Left lobe of liver (tissue), 2 donors: ENCODE measurements at regions not wholly inside any gene's neighbourhood (a gene's known extent, or its start where the extent isn't known, plus 50 kb on each side); places are given as distances from the start of the nearest gene placed in this dataset.
A peak's percentile ranks its signal among the peaks of the same experiment; 100 is the strongest.

Source experiments
- ATAC-seq: fragments of 200-7000 bp; cut with Tn5 transposase; one replicate; pipeline ENCODE4 v1.9.1; 2020; ENCODE audit warnings: mild to moderate bottlenecking, moderate library complexity
- DNase-seq: peaks from one replicate; pipeline ENCODE4 v3.0.0-alpha.2; 2020; ENCODE audit warnings: low spot score
- donor health status: DM: no; HTN: no; CAD: no; lungs with moderate emphysema.
- donor health status: DM: no; HTN: yes; CAD: no.

DNA sequence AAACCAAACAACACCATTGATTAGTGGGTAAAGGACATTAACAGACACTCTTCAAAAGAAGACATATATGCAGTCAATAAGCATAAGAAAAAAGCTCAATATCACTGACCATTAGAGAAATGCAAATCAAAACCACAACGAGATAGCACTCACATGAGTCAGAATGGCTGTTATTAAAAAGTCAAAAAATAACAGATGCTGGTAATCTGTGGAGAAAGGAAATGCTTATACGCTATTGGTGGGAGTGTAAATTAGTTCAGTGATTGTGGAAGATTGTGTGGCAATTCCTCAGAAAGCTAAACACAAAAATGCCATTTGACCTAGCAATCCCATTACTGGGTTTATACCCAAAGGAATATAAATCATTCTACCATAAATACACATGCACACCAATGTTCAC lies 182.6 kb downstream of the TRPC6 start:
- ATAC-seq (no peak), DNase-seq (no peak)

DNA sequence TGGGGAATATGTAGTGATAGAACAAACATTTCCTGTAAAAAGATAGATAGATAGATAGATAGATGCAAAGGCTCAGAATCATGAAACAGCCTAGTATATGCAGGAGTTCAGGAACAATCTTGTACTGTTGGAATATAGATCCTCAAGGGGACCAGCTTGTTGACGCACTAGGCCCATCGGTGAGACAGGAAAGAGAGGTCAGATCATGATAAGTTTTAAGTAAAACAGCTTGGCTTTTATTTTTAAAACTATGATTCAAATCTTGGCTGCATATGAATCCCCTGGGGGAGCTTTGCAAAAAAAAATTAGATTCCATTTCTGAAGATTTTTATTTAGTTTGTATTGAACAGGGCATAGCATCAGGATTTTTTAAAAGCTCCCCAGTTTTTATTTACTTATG lies 185.8 kb downstream of the TRPC6 start:
- ATAC-seq = no peak
- DNase-seq = no peak

DNA sequence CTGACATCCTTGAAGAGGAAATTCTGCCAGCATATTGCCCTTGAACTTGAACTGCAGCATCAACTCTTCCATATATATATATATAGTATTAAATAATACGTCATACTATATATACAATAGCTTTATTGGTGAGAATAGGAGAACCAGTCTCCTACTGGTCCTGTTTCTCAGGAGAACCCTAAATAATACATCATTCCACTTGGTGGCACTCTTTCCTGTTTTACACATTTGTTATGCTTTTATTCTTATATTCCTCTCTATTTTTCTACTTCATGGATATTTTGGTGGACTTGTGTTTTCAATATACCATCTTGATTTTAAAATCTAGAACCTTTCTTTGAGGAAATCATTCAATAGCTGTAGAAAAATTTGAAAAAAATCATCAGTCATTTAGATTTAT lies 193.3 kb downstream of the TRPC6 start:
- DNase-seq (no peak), ATAC-seq (no peak)

DNA sequence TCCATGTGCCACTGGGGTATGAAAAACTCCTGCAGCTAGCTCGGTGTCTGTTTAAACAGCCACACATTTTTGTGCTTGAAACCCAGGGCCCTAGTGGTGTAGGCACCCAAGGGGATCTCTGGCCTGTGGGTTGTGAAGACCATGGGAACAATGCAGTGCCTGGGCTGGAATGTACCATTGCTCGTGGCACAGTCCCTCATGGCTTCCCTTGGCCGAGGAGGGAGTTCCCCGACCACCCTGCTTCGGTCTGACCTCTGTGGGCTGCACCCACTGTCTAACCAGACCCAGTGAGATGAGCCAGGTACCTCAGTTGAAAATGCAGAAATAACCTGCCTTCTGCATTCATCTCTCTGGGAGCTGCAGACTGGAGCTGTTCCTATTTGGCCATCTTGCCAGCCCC lies 214.0 kb downstream of the TRPC6 start:
- no peak for ATAC-seq
- no peak for DNase-seq

DNA sequence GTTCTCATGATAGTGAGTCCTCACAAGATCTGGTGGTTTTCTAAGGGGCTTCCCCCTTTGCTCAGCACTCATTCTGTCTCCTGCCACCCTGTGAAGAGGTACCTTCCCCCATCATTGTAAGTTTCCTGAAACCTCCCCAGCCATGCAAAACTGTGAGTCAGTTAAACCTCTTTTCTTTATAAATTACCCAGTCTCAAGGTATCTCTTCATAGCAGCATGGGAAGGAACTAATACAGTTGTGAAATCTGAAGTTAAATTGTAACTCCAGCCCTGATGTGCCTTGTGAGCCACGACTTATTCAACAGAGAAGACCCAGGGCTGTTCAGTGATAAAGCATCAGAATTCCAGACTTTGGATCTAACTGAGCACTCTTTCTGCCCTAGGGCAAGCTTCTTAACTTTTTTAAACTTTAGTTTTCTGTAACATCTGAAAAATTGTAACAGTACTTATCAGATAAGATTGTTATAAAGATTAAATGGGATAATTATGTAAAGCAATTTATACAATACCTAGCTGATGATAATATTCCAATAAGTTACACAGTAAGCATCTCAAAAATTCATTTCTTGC lies 220.0 kb downstream of the TRPC6 start:
- ATAC-seq = no peak
- DNase-seq = no peak

DNA sequence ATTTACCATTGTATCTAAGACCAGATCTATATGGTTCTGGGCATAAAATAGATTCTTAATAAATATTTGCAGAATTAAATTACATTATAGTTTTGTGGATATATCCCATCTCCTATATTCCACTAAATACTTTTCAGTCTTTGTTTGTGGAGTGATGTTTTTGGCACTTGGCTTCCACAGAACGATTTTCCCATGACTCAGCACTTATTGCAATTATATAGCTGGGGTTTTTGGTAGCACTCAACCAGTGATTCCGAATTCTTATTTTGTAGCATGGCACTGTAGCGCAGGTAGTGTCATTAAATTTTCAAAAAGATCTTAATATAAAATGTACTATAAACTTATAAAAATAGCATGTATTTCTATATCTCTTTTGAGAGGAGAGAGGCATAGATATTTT lies 221.2 kb downstream of the TRPC6 start:
- no peak for DNase-seq
- ATAC-seq = no peak

DNA sequence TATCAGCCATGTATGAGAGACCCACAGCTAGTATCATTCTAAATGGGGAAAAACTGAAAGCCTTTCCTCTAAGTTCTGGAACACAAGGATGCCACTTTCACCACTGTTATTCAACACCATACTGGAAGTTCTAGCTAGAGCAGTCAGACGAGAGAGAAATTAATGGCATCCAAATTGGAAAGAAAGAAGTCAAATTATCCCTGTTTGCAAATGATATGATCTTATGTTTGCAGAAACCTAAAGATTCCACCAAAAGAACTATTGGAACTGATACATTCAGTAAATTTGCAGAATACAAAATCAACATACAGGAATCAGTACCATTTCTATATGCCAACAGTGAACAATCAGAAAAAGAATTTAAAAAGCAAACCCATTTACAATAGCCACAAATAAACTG lies 226.0 kb downstream of the TRPC6 start:
- no peak for DNase-seq
- no peak for ATAC-seq

DNA sequence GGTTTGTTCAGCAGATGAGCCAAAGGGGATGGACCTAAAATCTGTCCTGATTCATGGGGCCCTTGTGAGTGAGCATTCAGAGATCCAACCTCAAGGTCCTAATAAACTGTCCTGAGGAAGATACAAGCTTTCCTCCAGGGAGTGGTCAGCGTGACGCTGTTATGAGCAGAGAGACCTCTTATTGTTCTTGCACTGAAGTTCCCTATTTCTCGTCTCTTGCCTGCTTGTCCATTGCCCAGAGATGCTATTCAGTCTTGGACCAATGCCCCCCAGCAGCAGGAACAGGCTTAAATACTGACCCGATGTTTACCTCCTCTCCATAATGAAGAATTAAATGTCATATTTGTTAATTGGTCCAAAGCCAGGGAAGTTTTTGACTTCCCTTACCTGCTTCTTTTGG lies 225.2 kb upstream of the PGR start:
- ATAC-seq (no peak), DNase-seq (no peak)

DNA sequence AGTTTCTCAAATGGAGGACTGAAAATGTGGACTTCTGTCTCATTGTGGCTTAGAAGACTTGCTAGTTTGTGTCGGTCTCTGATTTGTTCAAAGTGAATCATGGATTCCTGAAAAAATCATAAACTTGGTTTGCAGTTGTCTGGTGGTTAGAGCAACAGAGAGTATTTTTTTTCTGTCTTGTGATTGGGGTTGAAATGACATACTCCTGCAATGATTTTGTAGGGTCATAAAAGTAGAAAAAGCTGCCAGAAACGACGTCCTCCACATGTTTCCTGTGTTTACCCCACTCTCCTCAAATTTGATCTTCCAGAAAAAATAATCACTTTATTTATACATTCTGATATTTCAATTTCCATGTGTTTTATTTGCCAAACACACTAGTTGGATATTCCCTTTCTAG lies 219.2 kb upstream of the PGR start:
- ATAC-seq (no peak), DNase-seq (no peak)

DNA sequence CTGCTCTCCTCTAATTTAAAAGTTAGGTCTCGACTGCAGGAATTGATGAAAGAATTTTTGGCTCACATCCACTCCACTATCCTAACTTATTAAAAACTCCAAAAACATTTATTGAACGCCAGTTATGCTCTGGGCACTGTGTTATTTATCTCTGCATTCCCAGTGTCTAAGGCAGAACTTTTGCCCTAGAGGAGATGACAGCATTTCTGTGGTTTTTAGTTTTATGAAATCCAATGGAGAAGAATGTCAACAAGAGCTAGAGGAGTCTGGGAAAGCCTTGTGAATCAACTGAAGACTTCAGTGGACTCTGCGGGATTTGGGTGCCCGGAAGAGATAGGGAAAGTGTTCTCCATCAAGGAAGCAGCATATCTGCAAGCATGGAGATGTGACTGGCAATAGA lies 217.0 kb upstream of the PGR start:
- DNase-seq (no peak), ATAC-seq (no peak)

DNA sequence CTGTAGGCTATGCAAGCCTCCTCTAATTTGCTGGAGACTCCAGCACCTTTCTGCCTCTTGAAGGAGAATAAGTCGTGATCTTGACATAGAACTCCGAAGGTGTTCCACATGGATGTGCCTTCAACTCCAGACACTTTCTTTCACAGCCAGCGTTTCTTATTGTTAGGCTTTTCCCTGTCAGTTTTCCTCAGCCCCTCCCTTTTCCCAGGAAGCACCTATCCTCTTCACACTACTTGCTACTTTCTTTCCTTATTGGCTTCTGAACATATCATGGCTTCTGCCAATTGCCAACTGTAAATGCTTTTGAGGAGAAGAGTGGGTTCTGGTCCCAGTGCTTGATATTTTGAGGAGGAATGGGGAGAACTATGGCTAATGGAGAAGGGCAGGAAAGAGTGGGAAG lies 216.3 kb upstream of the PGR start:
- DNase-seq = no peak

DNA sequence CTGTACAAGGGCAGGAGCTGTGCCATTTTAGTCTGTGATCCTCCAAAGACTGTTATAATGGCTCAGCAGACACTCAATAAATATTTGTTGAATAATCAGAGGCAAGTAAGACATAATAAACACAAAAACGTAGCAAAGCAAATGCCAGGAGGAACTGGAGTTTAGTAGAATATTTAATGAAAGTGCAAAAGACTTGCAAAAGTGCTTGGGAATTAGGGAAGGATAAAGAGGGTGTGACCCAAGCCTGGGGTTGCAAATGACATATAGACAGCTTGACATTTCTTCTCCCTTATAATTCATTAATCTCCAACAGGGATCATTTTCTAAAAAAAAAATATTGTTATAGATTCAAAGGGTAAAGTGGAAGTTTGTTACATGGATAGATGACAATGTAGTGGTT lies 212.7 kb upstream of the PGR start:
- no peak for ATAC-seq
- no peak for DNase-seq

More for the DNA sequence above, 216.3 kb upstream of the PGR start:
- ATAC-seq = no peak

DNA sequence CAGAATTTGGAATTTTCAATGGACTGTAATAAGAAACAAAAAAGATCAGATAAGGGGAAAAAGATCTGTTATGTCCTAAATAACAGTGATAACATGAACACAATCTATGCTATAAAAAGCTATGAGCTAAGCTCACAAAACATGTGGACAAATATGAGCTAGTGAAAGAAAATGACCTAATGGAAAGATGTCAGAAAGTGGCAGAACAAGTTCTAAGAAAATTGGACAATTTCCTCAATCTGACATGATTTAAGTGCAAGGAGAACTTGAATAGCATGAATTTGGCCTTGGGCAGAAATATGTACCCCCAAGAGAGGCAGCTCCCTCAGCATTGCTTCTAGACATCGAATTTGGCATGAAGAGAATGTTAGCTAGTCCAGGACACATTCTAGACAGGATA lies 212.0 kb upstream of the PGR start:
- ATAC-seq (no peak), DNase-seq (no peak)

DNA sequence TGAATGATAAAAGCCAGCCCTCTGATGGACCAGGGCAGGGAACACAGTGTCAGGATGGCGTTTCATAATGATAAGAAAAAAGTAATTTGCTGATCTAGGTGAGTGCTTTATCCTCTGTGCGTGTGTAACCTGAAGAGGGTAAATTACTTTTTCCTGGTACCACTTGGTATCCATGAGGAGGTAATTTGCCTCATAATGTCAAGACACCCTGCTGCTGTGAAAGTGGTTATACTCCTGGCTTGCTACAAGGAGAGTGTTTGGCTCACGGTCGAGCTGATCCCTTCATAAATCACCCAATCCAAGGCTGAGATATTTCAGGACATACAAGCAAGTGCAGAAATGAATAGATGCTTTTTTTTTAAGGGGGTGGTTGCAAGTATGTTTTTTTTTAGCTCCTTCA lies 207.2 kb upstream of the PGR start:
- no peak for DNase-seq
- no peak for ATAC-seq

DNA sequence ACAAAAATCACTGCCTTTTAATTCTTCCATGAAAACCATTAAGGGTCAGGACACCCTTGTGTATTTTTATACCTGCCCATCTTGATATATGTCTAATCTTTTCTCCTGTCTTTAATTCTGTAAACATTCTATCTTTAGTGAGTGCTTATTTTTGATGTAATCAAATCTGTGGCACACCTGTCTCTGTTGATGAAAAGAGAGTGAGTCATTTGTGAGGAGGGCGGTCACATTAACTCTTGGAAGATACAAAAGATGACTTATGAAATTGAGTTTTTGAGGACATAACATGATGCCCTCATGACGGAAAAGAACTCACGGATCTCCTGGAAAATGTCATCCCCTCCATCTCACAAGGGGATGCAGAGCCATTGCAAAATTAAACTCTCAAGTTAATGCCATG lies 206.5 kb upstream of the PGR start:
- ATAC-seq (no peak), DNase-seq (no peak)

DNA sequence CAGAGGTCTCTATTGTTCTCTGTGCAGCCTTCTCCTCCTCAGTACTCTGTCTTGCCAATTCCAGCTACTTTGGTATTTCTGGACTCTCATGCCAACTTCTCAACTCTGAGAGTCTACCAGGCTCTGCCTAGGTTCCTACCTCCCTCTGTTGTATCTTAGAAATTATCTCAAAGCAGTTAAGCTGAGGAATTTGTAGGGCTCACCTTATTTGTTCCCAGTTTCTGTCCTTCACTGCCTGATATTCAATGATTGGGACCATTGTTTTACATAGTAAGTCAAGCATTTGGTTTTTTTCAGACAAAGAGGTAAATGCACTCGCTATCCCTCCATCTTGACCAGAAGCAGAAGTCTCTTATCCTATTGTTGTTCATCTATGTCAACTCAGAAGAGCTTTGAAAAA lies 205.0 kb upstream of the PGR start:
- DNase-seq (no peak), ATAC-seq (no peak)

DNA sequence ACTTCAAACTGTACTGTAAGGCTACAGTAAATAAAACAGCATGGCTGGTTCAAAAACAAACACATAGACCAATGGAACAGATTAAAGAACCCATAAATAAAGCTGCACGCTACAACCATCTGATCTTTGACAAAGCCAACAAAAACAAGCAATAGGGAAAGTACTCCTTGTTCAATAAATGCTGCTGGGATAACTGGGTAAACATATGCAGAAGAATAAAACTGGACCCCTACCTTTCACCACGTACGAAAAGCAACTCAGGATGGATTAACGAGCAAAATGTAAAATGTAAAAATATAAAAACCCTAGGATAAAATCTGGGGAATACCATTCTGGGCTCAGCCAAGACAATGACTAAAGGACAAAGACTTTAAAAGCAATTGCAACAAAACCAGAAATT lies 201.8 kb upstream of the PGR start:
- DNase-seq = no peak
- ATAC-seq = no peak

DNA sequence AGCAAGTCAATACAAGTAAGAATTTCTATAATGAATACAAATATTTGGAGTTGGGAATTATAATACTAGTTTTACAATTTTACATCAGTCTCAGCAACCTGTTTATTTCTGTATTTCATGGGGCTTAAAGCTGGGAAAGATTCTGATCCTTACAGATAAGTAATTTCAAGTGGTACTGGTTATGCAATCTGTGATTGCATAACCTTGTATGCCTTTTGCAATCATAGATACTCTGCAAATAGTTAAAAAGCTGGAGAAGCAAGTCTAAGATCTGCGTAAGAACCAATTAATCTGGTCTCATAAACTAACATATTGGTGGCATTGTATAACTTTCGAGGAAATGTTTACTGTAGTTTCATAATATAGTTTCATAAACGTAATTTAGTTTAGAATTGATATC lies 198.3 kb upstream of the PGR start:
- no peak for ATAC-seq
- DNase-seq = no peak

DNA sequence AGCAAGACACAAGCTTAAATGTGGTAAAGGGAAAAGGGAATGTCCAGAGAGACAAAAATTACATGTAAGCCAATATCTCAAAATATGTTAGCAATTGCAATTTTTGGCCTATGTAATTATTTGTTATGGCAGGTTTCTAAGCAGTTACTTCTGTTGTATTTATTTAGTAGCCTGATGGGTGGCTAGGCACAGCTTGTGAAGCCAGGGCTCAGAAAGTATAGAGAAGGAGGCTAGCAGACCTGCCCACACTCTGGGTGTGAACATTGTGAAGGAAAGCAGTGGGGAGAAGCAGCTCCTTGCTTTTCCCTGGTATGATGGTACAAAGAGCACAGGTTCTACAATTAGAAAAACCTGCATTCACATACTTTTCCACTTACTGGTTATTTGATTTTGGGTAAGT lies 196.5 kb upstream of the PGR start:
- DNase-seq (no peak), ATAC-seq (no peak)

DNA sequence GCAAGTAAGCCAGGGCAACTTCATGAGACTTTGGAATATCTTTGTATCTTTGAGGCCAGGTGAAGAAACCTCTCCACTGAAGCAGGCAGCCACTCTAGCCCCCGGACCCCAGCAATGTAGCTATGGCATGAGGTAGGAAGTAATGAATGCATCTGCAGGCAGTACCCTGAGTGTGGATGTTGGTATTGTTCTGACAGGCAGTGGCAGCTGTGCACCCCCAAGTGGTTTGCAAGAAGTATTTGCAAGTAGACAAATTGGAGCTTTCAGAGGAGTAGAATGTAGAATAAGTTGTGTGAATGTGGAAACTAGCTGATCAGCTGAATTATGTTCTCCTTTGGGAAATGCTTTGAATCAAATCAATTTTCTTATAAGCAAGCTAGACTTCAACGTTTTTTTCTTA lies 194.4 kb upstream of the PGR start:
- ATAC-seq (peak; percentile 73), DNase-seq (no peak)

DNA sequence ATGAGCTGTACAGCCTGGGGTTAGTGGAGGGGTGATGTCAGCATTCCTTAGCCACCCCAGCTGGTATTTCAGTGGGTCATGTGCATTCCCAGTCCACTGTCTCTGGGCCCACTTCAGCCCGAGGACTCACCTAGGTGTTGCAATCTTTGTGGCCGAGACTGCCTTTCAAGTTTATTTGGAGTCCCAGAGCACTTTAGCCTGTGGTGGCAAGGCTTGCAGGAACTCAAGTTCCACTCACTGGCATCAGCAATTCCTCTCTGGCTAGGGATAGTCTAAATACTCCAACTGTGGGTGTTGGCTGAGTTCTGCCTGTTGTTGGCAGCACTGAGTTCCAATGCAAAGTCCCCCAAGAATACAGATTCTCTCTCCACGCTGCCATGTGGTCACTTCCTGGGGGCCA lies 191.6 kb upstream of the PGR start:
- DNase-seq (no peak), ATAC-seq (no peak)

DNA sequence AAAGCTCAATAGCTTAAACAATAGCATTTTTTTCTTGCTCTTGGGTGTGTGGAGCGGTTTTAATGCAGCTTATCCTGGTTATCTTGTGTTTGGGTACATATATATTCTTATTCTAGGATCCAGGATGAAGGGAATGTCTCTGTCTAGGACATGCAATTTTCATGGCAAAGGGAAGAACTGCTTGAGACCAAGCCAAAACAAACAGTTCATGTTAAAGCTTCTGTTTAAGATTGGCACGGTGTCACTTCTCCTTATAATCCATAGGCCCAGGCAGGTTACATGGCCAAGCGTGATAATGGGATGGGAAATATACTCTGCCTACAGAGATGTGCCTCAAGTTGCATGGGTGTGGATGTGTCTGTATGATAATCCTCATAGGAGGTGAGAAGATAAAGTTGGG lies 177.1 kb upstream of the PGR start:
- ATAC-seq (no peak), DNase-seq (no peak)

DNA sequence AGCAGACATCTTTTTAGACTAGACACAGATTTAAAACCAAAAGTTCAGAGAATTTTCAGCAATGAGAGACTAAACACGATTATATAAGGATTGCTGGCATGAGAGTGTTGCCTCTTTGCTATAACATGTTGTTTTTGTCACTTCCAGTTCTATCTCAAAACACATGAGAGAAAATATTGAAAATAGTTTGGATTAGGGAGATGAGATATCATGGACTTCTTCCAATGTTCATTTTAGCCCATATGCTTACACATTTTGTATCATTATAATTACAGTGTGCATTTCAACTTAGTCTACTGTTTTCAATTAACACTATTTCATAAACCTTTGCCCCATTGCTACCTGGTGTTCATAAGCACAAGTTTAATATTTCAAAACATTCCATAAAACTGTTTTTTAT lies 175.9 kb upstream of the PGR start:
- no peak for ATAC-seq

DNA sequence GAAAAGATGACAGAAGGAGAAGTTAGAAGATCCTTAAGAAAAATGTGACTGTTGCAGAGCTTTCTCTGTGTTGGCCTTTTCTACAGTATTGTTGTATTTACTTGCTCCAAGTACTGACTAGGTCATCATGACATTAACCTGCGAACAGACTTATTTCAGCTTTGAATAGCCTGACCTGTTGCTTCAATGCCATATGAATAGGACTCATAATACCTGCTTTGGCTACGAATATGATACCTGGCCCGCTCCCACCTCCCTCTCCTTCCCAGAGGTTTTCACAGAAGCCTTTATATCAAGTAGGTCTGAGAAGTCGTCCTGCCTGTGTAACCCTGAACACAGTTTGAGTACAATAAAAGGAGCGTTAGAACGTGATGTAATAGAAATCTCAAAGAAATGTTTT lies 169.6 kb upstream of the PGR start:
- ATAC-seq (no peak), DNase-seq (no peak)

More for the DNA sequence above, 175.9 kb upstream of the PGR start:
- DNase-seq = no peak
